ENCODE measurements at regions not wholly inside any gene's neighbourhood (a gene's known extent, or its start where the extent isn't known, plus 50 kb on each side); places are given as distances from the start of the nearest gene placed in this dataset.

DNA sequence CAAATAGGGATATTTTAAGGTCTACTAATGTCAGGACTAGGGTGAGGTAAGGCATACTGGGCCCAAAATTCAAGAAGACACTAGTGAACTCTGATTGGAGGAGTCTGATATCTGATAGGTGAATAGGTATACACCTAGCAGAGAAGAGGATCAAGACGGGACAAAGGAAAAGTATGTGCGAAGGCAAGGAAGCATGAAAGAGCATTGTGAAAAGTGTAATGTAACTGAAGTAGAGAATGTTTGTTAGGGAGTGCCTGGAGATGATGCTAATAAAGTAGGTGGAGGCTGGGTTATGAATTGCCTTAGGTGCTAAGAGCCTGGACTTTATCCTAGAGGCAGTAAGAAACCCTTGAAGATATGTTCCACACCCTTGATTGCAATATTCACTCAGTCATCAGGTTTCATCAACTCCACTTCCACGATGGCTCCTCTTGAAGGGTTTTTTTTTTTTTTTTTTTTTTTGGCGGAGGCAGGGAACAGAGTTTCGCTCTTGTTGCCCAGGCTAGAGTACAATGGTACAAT is 49.9 kb upstream of the XIAP start:
- TF ChIP-seq, protein P1, sequence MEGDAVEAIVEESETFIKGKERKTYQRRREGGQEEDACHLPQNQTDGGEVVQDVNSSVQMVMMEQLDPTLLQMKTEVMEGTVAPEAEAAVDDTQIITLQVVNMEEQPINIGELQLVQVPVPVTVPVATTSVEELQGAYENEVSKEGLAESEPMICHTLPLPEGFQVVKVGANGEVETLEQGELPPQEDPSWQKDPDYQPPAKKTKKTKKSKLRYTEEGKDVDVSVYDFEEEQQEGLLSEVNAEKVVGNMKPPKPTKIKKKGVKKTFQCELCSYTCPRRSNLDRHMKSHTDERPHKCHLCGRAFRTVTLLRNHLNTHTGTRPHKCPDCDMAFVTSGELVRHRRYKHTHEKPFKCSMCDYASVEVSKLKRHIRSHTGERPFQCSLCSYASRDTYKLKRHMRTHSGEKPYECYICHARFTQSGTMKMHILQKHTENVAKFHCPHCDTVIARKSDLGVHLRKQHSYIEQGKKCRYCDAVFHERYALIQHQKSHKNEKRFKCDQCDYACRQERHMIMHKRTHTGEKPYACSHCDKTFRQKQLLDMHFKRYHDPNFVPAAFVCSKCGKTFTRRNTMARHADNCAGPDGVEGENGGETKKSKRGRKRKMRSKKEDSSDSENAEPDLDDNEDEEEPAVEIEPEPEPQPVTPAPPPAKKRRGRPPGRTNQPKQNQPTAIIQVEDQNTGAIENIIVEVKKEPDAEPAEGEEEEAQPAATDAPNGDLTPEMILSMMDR (IDR thresholded peaks at IDR 0.05; ENCODE audit: low read depth, low read length, missing input control) = no peak
- TF ChIP-seq, protein P2, sequence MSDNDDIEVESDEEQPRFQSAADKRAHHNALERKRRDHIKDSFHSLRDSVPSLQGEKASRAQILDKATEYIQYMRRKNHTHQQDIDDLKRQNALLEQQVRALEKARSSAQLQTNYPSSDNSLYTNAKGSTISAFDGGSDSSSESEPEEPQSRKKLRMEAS (IDR thresholded peaks at IDR 0.05) = no peak
- TF ChIP-seq FOXA1 (IDR thresholded peaks at IDR 0.05) (no peak), TAF1 (conservative IDR thresholded peaks at IDR 0.05) (no peak)
